ENCODE measurements at regions not wholly inside any gene's neighbourhood (a gene's known extent, or its start where the extent isn't known, plus 50 kb on each side); places are given as distances from the start of the nearest gene placed in this dataset.

GRCh38 chr14:100658181-100658886 lies 68.4 kb upstream of the DLK1 start:
- DNase-seq (ENCODE audit: low spot score), result no peak

DNA sequence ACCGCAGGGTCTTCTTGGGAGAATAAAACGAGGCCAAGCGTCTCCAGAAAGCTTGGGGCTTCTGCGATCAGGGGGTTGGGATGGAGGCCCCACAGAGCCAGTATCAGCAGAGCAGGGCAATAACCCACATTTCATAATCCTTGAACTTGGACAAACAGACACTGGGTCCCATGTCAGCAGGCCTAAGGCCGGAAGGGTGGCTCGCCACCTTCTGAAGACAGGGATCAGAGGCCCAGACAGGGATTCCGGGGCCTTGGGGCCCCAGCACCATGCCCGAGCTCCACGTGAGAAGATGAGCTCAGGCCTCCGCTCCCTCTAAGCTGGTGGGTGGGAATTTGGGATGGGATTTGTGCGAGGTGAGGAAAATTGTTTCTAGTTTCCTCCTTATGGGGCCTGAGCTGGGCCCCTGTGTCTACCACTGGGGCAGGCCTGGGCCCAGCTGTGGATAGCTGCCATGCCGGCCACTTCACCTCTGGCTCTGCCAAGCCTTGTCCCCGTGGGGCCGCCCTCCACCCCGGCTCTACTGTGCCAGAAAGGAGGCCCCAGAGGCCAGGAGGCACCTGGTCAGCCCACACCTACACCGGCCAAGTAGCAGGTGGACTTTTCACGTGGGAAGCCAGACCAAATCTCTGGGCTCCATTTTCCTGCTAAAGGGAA lies 67.2 kb upstream of the DLK1 start:
- DNase-seq (ENCODE audit: low spot score), result no peak

- DNase-seq (ENCODE audit: low spot score), result no peak
These were observed 66.2 kb upstream of the DLK1 start for GRCh38 chr14:100660498-100660881.

- DNase-seq (ENCODE audit: low spot score), result no peak
These were observed 65.6 kb upstream of the DLK1 start for GRCh38 chr14:100660882-100661635.

- DNase-seq (ENCODE audit: low spot score), result no peak
These were observed 63.6 kb upstream of the DLK1 start for GRCh38 chr14:100662879-100663760.

DNA sequence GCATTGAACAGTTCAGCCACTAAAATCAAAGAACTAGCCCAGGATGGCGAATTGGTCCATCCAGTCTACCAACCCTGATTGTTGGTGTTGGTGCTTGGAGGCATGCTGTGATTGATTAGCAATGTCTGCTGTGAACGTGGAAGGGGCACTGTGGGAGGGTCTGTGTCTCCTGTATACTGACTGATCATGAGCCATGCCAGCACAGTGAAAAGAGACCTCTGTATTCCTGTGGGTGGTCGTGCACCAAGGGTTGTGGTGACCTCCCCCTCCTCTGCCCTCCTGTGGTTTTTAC lies 63.0 kb upstream of the DLK1 start:
- no peak for DNase-seq (ENCODE audit: low spot score)

GRCh38 chr14:100664231-100664630 lies 62.5 kb upstream of the DLK1 start:
- no peak for DNase-seq (ENCODE audit: low spot score)

DNA sequence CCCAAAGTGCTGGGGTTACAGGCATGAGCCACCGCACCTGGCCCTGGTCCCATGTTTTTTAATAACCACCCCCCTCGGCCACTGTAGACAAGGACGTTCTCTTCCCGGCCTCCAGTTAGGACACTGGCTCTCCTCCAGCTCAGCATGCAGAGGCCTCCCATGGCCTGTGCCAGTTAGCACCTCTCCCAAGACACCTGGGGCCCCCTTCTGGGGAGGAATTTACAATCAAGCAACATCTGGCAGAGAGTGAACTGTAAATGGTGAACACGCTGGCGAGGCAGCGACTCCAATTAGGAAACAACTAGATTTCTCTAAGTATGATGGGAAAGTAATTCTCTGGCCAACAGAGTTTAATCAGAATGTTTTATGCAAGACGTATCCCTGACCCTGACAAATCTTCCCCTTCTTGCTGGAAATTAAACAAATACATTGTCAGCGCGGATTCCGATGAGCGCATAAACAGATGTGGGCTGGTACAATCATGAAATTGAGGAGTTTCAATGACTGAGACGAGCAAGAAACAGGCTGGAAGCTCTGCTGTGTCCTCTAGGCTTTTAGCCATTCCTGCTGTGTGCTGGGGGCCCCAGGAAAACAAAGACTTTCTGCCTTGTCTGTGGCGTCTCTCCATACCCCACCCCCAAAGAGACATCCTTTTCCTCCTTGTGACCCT lies 61.7 kb upstream of the DLK1 start:
- no peak for DNase-seq (ENCODE audit: low spot score)

DNA sequence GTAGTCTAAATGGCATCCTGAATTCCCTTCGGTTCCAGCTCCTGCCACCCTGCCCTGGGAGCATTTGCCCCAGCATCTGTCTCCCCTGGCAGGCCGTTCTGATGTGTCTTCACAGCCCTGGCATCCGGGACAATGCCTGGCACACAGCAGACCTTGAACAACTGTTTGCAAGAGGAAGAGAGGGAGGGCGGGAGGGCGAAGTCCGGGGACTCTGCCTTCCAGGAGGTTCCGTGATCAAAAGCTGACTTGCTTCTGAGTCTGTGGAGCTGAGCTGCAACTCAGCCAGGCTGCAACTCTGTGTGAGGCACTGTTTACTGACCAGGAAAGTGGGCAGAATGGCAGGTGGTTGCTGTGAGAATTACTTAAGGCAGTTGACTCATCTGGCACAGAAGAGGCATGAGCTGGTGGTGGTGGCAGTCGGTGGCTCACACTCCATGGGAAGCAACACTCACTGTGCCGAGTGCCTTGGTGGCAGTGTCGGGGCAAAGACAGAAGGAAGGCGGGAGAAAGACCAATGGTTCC lies 61.1 kb upstream of the DLK1 start:
- peak; percentile 26 for DNase-seq (ENCODE audit: low spot score)

DNA sequence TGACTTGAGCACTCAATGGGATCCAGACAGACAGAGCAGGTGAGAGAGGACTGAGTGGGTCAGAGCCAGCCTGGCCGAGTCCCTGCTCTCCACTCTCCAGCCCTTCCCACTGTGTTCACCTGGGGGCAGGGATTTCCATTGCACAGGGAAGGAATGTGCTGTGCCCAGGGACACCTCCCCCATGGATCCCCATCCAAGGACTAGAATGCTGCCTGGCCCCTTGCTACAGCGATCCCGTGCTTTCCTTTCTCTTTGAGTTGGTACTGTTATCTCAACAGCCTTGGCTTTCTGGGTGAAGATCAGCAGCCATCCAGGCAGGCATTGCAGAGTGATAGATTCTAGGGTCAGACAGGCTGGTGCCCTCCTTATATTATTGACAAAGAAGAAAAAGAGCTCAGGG lies 60.3 kb upstream of the DLK1 start:
- DNase-seq (ENCODE audit: low spot score), result no peak

GRCh38 chr14:100666851-100667250 lies 59.8 kb upstream of the DLK1 start:
- DNase-seq (ENCODE audit: low spot score), result no peak

GRCh38 chr14:100667656-100668055 lies 59.0 kb upstream of the DLK1 start:
- DNase-seq (ENCODE audit: low spot score), result no peak

- DNase-seq (ENCODE audit: low spot score), result no peak
These were observed 58.3 kb upstream of the DLK1 start for GRCh38 chr14:100668352-100668751.

GRCh38 chr14:100669011-100669412 lies 57.7 kb upstream of the DLK1 start:
- no peak for DNase-seq (ENCODE audit: low spot score)

DNA sequence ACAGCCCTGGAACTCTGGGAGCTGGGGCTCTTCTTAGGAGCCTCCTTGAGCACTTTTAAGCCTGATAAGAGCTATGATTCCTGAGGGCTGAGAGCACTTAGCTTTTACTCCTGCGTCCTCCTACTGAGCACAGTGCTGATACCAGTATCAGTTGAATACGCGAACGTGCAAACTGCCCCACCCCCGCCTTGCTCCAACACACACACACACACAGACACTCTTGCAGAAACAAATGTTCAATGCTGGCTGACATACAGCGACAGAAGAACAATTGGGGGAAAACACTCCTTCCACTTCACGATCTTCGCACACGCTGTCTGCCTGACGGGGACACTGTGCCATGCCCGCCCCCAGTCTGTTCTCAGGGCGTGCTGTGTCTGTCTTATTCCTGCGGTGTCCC lies 57.2 kb upstream of the DLK1 start:
- DNase-seq (ENCODE audit: low spot score), result no peak

DNA sequence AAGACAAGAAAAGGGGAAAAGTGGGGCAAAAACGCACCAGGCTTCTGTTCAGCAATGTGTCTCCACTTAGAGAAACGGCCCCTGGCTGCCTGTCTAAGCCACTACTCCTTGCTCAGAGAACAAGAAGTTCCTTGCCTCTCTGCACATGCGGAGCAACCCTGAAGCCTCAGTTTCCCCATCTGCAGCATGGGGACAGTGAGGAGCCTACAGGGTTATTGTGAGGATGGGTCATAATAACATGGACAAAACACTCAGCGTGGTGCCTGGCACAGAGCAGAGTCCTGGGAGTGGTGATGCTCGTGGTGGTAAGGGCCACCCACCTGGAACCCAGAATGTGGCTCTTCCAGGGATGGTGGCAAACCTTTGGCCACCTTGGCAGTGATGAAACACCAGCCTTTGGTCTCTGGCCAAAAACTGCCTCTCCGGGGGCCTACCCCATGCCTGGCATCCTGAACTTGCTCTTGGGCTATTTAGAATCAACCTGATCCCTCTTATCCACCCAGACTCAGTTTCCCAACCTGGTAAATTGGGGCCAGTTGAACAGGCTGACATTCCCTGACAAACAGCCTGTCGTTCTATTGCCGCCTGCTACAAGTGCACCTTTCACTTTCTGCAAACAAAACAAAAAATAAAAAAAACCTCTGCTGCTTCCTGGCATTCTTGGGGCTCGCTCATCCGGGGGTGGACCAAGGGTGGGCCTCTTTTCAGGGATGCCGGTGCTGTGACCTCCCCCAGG lies 56.5 kb upstream of the DLK1 start:
- DNase-seq (ENCODE audit: low spot score), result no peak

DNA sequence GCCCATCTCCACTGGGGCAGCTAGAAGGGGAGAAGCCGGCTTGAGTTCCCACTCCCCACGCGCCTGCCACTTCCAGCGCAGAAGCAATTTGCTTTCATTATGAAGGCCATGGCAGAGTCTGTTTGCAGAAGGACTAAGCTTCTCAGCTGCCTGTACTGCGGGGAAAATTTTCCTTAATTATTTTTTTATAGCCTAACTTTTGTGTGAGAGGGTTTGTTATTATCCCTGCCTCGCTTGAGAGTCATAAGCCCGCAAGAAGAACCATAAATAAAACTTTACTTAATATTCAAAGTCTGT lies 56.0 kb upstream of the DLK1 start:
- DNase-seq (ENCODE audit: low spot score), result no peak

GRCh38 chr14:100671386-100671901 lies 55.2 kb upstream of the DLK1 start:
- no peak for DNase-seq (ENCODE audit: low spot score)

DNA sequence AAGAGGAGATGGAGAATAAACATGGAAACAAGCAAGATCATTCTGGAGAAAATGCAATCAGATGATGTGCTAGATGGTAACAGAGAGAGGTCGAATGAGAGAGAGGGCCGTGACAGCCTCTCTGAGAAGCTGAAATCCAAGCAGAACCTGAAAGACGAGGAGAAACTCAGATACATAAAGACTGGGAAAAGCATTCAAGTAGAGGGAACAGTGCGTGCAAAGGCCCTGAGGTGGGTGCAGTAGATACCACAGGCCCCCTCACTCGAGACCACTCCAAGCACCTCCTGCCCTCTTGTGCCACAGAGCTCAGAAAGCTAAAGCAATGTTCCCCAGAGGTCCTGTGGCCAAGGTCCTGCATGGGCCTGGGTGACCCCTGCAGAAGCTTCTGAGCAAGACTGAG lies 54.8 kb upstream of the DLK1 start:
- DNase-seq (ENCODE audit: low spot score), result no peak

DNA sequence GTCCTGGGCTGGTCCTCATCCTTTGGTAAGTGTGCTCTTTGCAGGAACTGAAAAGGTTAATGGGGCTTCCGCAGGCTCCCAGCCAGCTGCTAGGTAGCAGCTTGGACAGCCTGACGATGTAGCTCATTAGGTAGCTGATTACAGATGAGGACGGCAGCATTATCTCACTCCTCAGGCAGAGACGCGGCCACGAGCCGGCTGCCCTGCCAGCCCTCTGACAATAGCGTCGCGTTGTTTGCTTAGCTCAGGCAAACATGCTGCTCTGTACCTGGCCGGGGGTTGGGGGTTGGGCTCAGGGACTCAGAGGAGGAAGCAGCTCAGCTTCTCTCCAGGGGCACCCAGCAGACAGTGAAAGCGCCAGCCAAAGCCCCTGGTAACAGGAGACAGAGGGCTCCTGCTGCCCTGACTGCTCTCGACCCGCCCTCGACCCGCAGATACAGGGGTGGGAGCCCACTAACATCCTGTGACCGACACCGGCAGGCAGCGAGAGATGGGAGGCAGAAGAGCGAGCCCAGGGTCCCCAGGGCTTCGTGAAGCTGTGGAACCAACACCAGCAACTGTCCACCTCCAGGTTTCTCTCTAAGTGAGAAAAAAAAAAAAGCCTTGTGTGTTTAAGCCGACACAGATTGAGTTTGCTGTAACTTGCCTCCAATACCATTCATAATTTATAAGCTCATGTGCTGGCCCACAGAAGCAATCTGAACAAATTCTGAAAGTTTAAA lies 53.4 kb upstream of the DLK1 start:
- no peak for DNase-seq (ENCODE audit: low spot score)

Data from A172 (cell line).